H1 (cell line): ENCODE measurements at regions not wholly inside any gene's neighbourhood (a gene's known extent, or its start where the extent isn't known, plus 50 kb on each side); places are given as distances from the start of the nearest gene placed in this dataset.

Experiments used
- EZH2 ChIP-seq: fragments of 200-600 bp; sonication (generic); IDR thresholded peaks from 2 replicates; pipeline ENCODE4 v1.7.1; 2012; ENCODE audit warnings: low read depth, mild to moderate bottlenecking, moderate library complexity, low read length, inconsistent platforms; ENCODE audit not compliant: severe bottlenecking
- TAF1 ChIP-seq: IDR thresholded peaks from 2 replicates; pipeline ENCODE4 v1.6.1; 2011; ENCODE audit warnings: mild to moderate bottlenecking, low read depth, low read length

- no peak for TF ChIP-seq TAF1
- no peak for TF ChIP-seq EZH2
Measured at GRCh38 chr3:109696932-109697331, 359.6 kb upstream of the DPPA4 start.
